ENCODE measurements at regions not wholly inside any gene's neighbourhood (a gene's known extent, or its start where the extent isn't known, plus 50 kb on each side); places are given as distances from the start of the nearest gene placed in this dataset.

GRCh38 chr4:84243685-84244084 is 255.4 kb downstream of the NKX6-1 start:
- H3K4me3 ChIP-seq = no peak overlapping the region
- no peaks in the 10 kb centered on the region for H3K36me3 ChIP-seq
- no peak for DNase-seq (ENCODE audit: low read depth in 1 of 2, low spot score in 2 of 2)
- H3K4me1 ChIP-seq (replicated peaks) = no peaks in the 10 kb centered on the region
- no peaks in the 10 kb centered on the region for H3K9me3 ChIP-seq (replicated peaks)
- H3K27ac ChIP-seq = no peak overlapping the region
- no peaks in the 10 kb centered on the region for H3K27me3 ChIP-seq (replicated peaks)

- Histone ChIP-seq H3K4me3 (no peak overlapping the region), H3K27ac (no peak overlapping the region), H3K9me3 (replicated peaks) (no peaks in the 10 kb centered on the region), H3K4me1 (replicated peaks) (no peaks in the 10 kb centered on the region), H3K27me3 (replicated peaks) (no peaks in the 10 kb centered on the region), H3K36me3 (no peaks in the 10 kb centered on the region)
- no peak for DNase-seq (ENCODE audit: low read depth in 1 of 2, low spot score in 2 of 2)
Measured at GRCh38 chr4:84239278-84239845, 259.7 kb downstream of the NKX6-1 start.

- Histone ChIP-seq H3K36me3 (no peaks in the 10 kb centered on the region), H3K27ac (no peak overlapping the region), H3K9me3 (replicated peaks) (no peaks in the 10 kb centered on the region), H3K4me1 (replicated peaks) (no peaks in the 10 kb centered on the region), H3K27me3 (replicated peaks) (no peaks in the 10 kb centered on the region), H3K4me3 (no peak overlapping the region)
- no peak for DNase-seq (ENCODE audit: low read depth in 1 of 2, low spot score in 2 of 2)
Measured at GRCh38 chr4:84238247-84239090, 260.6 kb downstream of the NKX6-1 start.

DNA sequence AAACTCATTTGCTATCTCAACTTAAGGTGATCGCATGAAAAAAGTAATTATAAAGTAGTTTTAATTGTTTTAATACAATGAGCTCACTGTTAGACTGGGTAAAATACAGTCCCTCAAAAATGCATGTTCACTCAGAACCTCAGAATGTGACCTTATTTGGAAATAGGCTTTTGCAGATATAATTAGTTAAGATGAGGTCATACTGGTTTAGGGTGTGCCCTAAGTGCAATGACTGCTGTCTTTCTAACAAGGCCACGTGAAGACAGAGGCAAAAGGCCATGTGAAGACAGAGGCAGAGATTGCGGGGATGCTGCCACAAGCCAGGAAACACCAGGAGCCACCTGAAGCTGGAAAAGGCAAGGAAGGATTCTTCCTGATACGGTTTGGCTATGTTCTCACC is 262.1 kb downstream of the NKX6-1 start:
- H3K4me1 ChIP-seq (replicated peaks) = no peaks in the 10 kb centered on the region
- no peak overlapping the region for H3K4me3 ChIP-seq
- DNase-seq (ENCODE audit: low read depth in 1 of 2, low spot score in 2 of 2) = no peak
- no peak overlapping the region for H3K27ac ChIP-seq
- H3K27me3 ChIP-seq (replicated peaks) = no peaks in the 10 kb centered on the region
- H3K36me3 ChIP-seq = no peaks in the 10 kb centered on the region
- no peaks in the 10 kb centered on the region for H3K9me3 ChIP-seq (replicated peaks)

GRCh38 chr4:84235126-84235944 is 263.8 kb downstream of the NKX6-1 start:
- Histone ChIP-seq H3K4me1 (replicated peaks) (no peaks in the 10 kb centered on the region), H3K4me3 (no peak overlapping the region)
- no peak for DNase-seq (ENCODE audit: low read depth in 1 of 2, low spot score in 2 of 2)

GRCh38 chr4:84232309-84233095 is 266.6 kb downstream of the NKX6-1 start:
- Histone ChIP-seq H3K4me3 (no peak overlapping the region), H3K27me3 (replicated peaks) (no peaks in the 10 kb centered on the region), H3K27ac (no peak overlapping the region), H3K36me3 (no peaks in the 10 kb centered on the region), H3K4me1 (replicated peaks) (no peaks in the 10 kb centered on the region), H3K9me3 (replicated peaks) (no peaks in the 10 kb centered on the region)
- no peak for DNase-seq (ENCODE audit: low read depth in 1 of 2, low spot score in 2 of 2)

More at GRCh38 chr4:84235126-84235944, 263.8 kb downstream of the NKX6-1 start:
- no peaks in the 10 kb centered on the region for H3K27me3 ChIP-seq (replicated peaks)
- H3K9me3 ChIP-seq (replicated peaks) = no peaks in the 10 kb centered on the region
- H3K36me3 ChIP-seq = no peaks in the 10 kb centered on the region
- H3K27ac ChIP-seq = no peak overlapping the region

- Histone ChIP-seq H3K27ac (no peak overlapping the region), H3K4me3 (no peak overlapping the region), H3K4me1 (replicated peaks) (no peaks in the 10 kb centered on the region), H3K27me3 (replicated peaks) (no peaks in the 10 kb centered on the region), H3K36me3 (no peaks in the 10 kb centered on the region), H3K9me3 (replicated peaks) (no peaks in the 10 kb centered on the region)
- no peak for DNase-seq (ENCODE audit: low read depth in 1 of 2, low spot score in 2 of 2)
Measured at GRCh38 chr4:84231539-84232055, 267.5 kb downstream of the NKX6-1 start.

- Histone ChIP-seq H3K27me3 (replicated peaks) (peaks cover 8% of the 10 kb centered on the region; the same call in 1 of the 2 replicates), H3K27ac (no peak overlapping the region), H3K4me1 (replicated peaks) (no peaks in the 10 kb centered on the region), H3K4me3 (no peak overlapping the region), H3K9me3 (replicated peaks) (no peaks in the 10 kb centered on the region), H3K36me3 (no peaks in the 10 kb centered on the region)
- DNase-seq (ENCODE audit: low read depth in 1 of 2, low spot score in 2 of 2) = no peak
Measured at GRCh38 chr4:84224522-84224921, 274.6 kb downstream of the NKX6-1 start.

- H3K4me1 ChIP-seq (replicated peaks) = no peaks in the 10 kb centered on the region
- H3K36me3 ChIP-seq = no peaks in the 10 kb centered on the region
- no peak overlapping the region for H3K4me3 ChIP-seq
- H3K9me3 ChIP-seq (replicated peaks) = no peaks in the 10 kb centered on the region
- no peak overlapping the region for H3K27ac ChIP-seq
- peaks cover 8% of the 10 kb centered on the region; the same call in 1 of the 2 replicates for H3K27me3 ChIP-seq (replicated peaks)
- no peak for DNase-seq (ENCODE audit: low read depth in 1 of 2, low spot score in 2 of 2)
Measured at GRCh38 chr4:84221704-84222103, 277.4 kb downstream of the NKX6-1 start.

DNA sequence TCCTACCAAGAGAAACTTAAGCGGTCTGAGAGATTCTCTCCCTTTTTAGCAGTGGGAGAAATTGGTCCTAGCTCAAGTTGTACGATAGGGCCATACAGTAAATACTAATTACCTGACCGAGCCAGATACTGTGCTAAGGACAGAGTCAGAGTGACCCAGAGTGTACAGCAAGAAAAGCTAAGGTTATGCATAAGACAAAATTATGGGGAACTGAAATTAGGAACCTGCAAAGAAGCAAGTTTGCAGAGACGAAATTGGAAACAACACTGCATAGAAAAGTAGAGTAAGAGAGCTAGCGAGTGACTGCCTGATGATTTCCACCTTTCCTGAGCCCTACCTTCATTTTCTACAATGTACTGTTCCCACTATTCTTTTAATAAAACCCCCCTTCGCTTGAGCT is 278.1 kb downstream of the NKX6-1 start:
- no peaks in the 10 kb centered on the region for H3K9me3 ChIP-seq (replicated peaks)
- no peaks in the 10 kb centered on the region for H3K36me3 ChIP-seq
- H3K27ac ChIP-seq = no peak overlapping the region
- H3K27me3 ChIP-seq (replicated peaks) = peaks cover 8% of the 10 kb centered on the region; the same call in 1 of the 2 replicates
- DNase-seq (ENCODE audit: low read depth in 1 of 2, low spot score in 2 of 2) = no peak
- H3K4me3 ChIP-seq = no peak overlapping the region
- H3K4me1 ChIP-seq (replicated peaks) = no peaks in the 10 kb centered on the region

GRCh38 chr4:84219656-84220055 is 279.4 kb downstream of the NKX6-1 start:
- DNase-seq (ENCODE audit: low read depth in 1 of 2, low spot score in 2 of 2) = no peak
- no peak overlapping the region for H3K4me3 ChIP-seq
- H3K9me3 ChIP-seq (replicated peaks) = no peaks in the 10 kb centered on the region
- no peak overlapping the region for H3K27ac ChIP-seq
- no peaks in the 10 kb centered on the region for H3K36me3 ChIP-seq
- H3K27me3 ChIP-seq (replicated peaks) = peaks cover 8% of the 10 kb centered on the region; the same call in 1 of the 2 replicates
- H3K4me1 ChIP-seq (replicated peaks) = no peaks in the 10 kb centered on the region

- no peaks in the 10 kb centered on the region for H3K4me1 ChIP-seq (replicated peaks)
- peaks cover 8% of the 10 kb centered on the region; the same call in 1 of the 2 replicates for H3K27me3 ChIP-seq (replicated peaks)
- H3K9me3 ChIP-seq (replicated peaks) = no peaks in the 10 kb centered on the region
- H3K27ac ChIP-seq = no peak overlapping the region
- H3K4me3 ChIP-seq = no peak overlapping the region
- DNase-seq (ENCODE audit: low read depth in 1 of 2, low spot score in 2 of 2) = no peak
- no peaks in the 10 kb centered on the region for H3K36me3 ChIP-seq
Measured at GRCh38 chr4:84218031-84218430, 281.1 kb downstream of the NKX6-1 start.

GRCh38 chr4:84215217-84215616 is 283.9 kb downstream of the NKX6-1 start:
- DNase-seq (ENCODE audit: low read depth in 1 of 2, low spot score in 2 of 2) = no peak
- H3K4me1 ChIP-seq (replicated peaks) = no peaks in the 10 kb centered on the region
- H3K9me3 ChIP-seq (replicated peaks) = no peaks in the 10 kb centered on the region
- H3K27me3 ChIP-seq (replicated peaks) = peaks cover 4% of the 10 kb centered on the region; the same call in 1 of the 2 replicates
- no peaks in the 10 kb centered on the region for H3K36me3 ChIP-seq
- no peak overlapping the region for H3K27ac ChIP-seq
- H3K4me3 ChIP-seq = no peak overlapping the region

Data from SJSA1 (cell line).